Coronary artery (tissue), 2 donors: ENCODE measurements at regions not wholly inside any gene's neighbourhood (a gene's known extent, or its start where the extent isn't known, plus 50 kb on each side); places are given as distances from the start of the nearest gene placed in this dataset.

ENCODE experiments used
- DNase-seq: peaks from one replicate; pipeline ENCODE4 v3.0.0-alpha.2; 2017; ENCODE audit warnings: low spot score
- H3K27ac ChIP-seq, 2 donors: fragments of 200-600 bp; sonication (generic); one replicate each; pipeline ENCODE4 v1.5.1; 2016 to 2019
- H3K4me3 ChIP-seq: fragments of 200-600 bp; sonication (generic); 2 replicates; pipeline ENCODE4 v1.5.1; 2016; ENCODE audit warnings: mild to moderate bottlenecking, moderate library complexity
- CTCF ChIP-seq: fragments of 200-600 bp; sonication (generic); IDR thresholded peaks from one replicate; pipeline ENCODE4 v1.5.1; 2019; ENCODE audit warnings: antibody characterized with exemption

DNA sequence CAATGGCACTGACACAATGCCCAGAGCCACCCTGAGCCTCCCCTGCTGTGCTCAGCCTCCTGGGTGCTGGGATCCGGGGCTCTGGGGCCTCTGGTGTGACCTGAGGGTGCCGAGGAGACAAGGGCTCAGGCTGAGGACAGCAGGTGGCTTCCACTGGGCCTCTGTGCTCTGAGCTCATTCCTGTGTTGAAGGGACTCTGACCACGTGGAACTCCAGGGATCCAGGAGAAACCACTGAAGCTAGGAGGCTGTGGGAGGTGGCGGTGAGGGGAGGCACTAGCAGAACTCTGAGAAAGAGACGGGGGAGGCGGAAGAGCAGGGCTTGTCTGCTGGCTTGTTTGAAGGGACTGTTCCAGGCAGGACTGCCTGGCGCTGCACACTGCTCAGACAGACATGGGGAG, 318.7 kb upstream of the IRX1 start:
- no peak for DNase-seq
- no peak overlapping the region for H3K4me3 ChIP-seq
- no peak for TF ChIP-seq CTCF

GRCh38 chr5:3269395-3270169, 326.1 kb upstream of the IRX1 start:
- Histone ChIP-seq H3K27ac (no peak overlapping the region), H3K4me3 (no peak overlapping the region)
- no peak for DNase-seq
- TF ChIP-seq CTCF, result no peak

More for the DNA sequence above, 318.7 kb upstream of the IRX1 start:
- no peak overlapping the region for H3K27ac ChIP-seq

DNA sequence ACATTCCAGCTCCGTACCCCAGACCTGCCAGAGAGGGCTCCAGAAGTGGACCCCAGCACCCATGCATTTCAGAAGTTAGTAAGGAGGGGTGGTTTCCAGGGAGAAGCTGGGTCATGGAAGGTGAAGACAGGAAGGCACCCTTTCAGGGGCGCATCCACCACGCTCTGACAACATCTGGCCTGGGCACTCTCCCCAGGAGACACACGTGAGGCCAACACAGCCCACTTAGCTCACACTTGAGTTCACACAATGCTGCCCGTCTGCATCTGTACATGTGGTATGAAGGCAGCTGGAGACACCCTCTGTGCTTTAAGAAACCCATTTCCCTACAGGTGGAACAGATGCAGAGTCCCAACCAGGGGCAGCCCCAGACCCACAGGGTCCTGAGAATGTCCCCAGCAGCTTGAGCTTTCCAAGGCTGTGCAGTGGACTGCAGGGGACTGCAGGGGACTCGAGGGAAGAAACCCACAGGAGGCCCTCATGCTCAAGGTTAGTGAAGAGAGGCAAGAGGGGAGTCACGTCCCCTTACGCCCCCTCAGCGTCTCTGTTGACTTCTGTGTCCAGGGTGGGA, 326.8 kb upstream of the IRX1 start:
- Histone ChIP-seq H3K27ac (no peak overlapping the region), H3K4me3 (no peak overlapping the region)
- no peak for TF ChIP-seq CTCF
- no peak for DNase-seq

DNA sequence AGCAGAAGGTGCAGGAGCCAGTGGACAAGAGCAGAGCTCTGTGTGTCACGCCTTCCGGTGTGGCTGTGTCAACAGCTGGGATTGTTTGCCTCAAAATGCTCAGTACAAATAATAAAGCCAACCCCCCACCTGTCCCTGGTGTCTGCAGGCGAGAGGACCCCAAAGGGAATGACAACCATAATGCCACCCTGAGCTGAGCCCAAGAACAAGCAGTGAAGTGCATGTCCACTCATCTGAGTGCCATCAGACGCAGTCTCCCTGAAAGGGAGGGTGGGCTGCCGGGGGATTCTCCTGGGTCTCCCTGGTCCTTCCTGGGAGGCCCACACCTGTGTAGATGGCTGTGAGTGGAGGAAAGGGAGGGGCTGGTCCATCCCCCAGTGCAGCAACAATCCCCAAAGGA, 328.8 kb upstream of the IRX1 start:
- TF ChIP-seq CTCF, result no peak
- H3K4me3 ChIP-seq, result no peak overlapping the region
- no peak for DNase-seq
- H3K27ac ChIP-seq, result no peak overlapping the region

- no peak for TF ChIP-seq CTCF
- Histone ChIP-seq H3K27ac (no peak overlapping the region), H3K4me3 (no peak overlapping the region)
- no peak for DNase-seq
These were observed 329.7 kb upstream of the IRX1 start for GRCh38 chr5:3265936-3266335.

DNA sequence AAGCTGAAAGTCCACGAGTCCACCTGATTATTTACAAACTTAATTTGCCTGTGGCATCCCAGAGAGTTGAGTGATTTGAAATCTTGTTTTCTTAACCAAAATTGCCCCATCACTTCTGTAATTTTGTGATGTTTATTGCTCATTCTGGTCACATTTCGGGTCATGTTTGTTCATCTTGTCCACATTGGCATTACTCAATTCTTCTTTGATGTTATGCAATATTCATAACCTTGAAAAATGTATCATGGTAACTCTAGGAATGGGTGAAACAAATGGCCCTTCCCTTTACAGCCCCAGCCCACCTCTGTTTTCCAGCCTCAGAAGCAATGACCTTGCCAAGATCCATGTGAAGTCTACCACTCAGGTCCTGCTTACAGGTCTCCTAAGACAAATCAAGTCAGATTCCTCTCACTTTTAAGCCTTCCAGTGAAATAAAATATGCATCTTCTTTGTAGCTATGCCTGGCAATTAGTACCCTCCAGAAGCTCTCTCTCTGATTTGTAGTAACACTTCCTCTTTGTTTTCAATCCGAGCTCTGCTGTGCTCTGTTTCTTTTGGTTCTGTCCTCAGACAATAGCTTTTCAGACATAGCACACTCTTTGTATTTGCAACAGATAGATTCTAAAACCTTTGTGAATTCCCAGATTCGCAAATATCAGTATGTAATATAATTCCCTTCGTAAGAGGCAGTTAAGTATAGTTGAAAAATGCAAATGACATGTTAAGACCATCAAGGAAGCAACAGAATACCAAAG, 330.3 kb upstream of the IRX1 start:
- no peak overlapping the region for H3K4me3 ChIP-seq
- no peak for TF ChIP-seq CTCF
- no peak for DNase-seq
- no peak overlapping the region for H3K27ac ChIP-seq
